ENCODE measurements at regions not wholly inside any gene's neighbourhood (a gene's known extent, or its start where the extent isn't known, plus 50 kb on each side); places are given as distances from the start of the nearest gene placed in this dataset.

- H3K4me3 ChIP-seq (ENCODE audit: low read depth, low read length) = no peak overlapping the region
- H3K9me3 ChIP-seq (ENCODE audit: control insufficient read depth, insufficient read depth, low read length) = peaks cover 6% of the 10 kb centered on the region; the same call in 1 of the 2 replicates
- ChIA-PET CTCF (no interaction called here), POLR2A (interaction anchor here (0.6 kb wide), 1 partner anchor 28 kb away, joined by 5 read pairs; no protein-coding TSS in a partner anchor)
- no peak for TF ChIP-seq CTCF (IDR thresholded peaks at IDR 0.05; ENCODE audit: low read depth, low read length)
- no peak for DNase-seq (ENCODE audit: low read depth, low spot score)
- no peak overlapping the region for H3K27ac ChIP-seq (ENCODE audit: low read depth, low read length)
- H3K27me3 ChIP-seq (ENCODE audit: control insufficient read depth, insufficient read depth, low read length) = no peaks in the 10 kb centered on the region
These were observed 74.9 kb upstream of the BCAT1 start for GRCh38 chr12:25023808-25024207.

- CTCF ChIA-PET = no interaction called here
- Histone ChIP-seq H3K27me3 (ENCODE audit: control insufficient read depth, insufficient read depth, low read length) (no peaks in the 10 kb centered on the region), H3K27ac (ENCODE audit: low read depth, low read length) (no peak overlapping the region), H3K9me3 (ENCODE audit: control insufficient read depth, insufficient read depth, low read length) (peaks cover 7% of the 10 kb centered on the region; the same call in 1 of the 2 replicates), H3K4me3 (ENCODE audit: low read depth, low read length) (no peak overlapping the region)
- no peak for DNase-seq (ENCODE audit: low read depth, low spot score)
- POLR2A ChIA-PET = no interaction called here
- no peak for TF ChIP-seq CTCF (IDR thresholded peaks at IDR 0.05; ENCODE audit: low read depth, low read length)
These were observed 71.8 kb upstream of the BCAT1 start for GRCh38 chr12:25020621-25021243.

- no peaks in the 10 kb centered on the region for H3K27me3 ChIP-seq (ENCODE audit: control insufficient read depth, insufficient read depth, low read length)
- H3K4me3 ChIP-seq (ENCODE audit: low read depth, low read length) = no peak overlapping the region
- ChIA-PET POLR2A (no interaction called here), CTCF (no interaction called here)
- H3K9me3 ChIP-seq (ENCODE audit: control insufficient read depth, insufficient read depth, low read length) = peaks cover 7% of the 10 kb centered on the region; the same call in 1 of the 2 replicates
- no peak for TF ChIP-seq CTCF (IDR thresholded peaks at IDR 0.05; ENCODE audit: low read depth, low read length)
- DNase-seq (ENCODE audit: low read depth, low spot score) = no peak
- no peak overlapping the region for H3K27ac ChIP-seq (ENCODE audit: low read depth, low read length)
These were observed 69.2 kb upstream of the BCAT1 start for GRCh38 chr12:25018146-25018545.

- Histone ChIP-seq H3K9me3 (ENCODE audit: control insufficient read depth, insufficient read depth, low read length) (peaks cover 7% of the 10 kb centered on the region; the same call in 1 of the 2 replicates), H3K27me3 (ENCODE audit: control insufficient read depth, insufficient read depth, low read length) (no peaks in the 10 kb centered on the region), H3K4me3 (ENCODE audit: low read depth, low read length) (no peak overlapping the region), H3K27ac (ENCODE audit: low read depth, low read length) (no peak overlapping the region)
- DNase-seq (ENCODE audit: low read depth, low spot score) = no peak
- ChIA-PET POLR2A (no interaction called here), CTCF (interaction anchor here (0.7 kb wide), 1 partner anchor 17 kb away, joined by 3 read pairs; no protein-coding TSS in a partner anchor)
- TF ChIP-seq CTCF (IDR thresholded peaks at IDR 0.05; ENCODE audit: low read depth, low read length) = no peak
These were observed 68.4 kb upstream of the BCAT1 start for GRCh38 chr12:25017336-25017735.

- Histone ChIP-seq H3K9me3 (ENCODE audit: control insufficient read depth, insufficient read depth, low read length) (peaks cover 7% of the 10 kb centered on the region; the same call in 1 of the 2 replicates), H3K27ac (ENCODE audit: low read depth, low read length) (no peak overlapping the region), H3K4me3 (ENCODE audit: low read depth, low read length) (no peak overlapping the region), H3K27me3 (ENCODE audit: control insufficient read depth, insufficient read depth, low read length) (no peaks in the 10 kb centered on the region)
- TF ChIP-seq CTCF (IDR thresholded peaks at IDR 0.05; ENCODE audit: low read depth, low read length) = no peak
- ChIA-PET POLR2A (no interaction called here), CTCF (interaction anchor here (0.6 kb wide), 1 partner anchor 138 kb away, joined by 5 read pairs; no protein-coding TSS in a partner anchor)
- DNase-seq (ENCODE audit: low read depth, low spot score) = no peak
These were observed 66.1 kb upstream of the BCAT1 start for GRCh38 chr12:25014961-25015360.

Data from AG04450 (cell line).